HG03439 (cell line): ENCODE measurements at regions not wholly inside any gene's neighbourhood (a gene's known extent, or its start where the extent isn't known, plus 50 kb on each side); places are given as distances from the start of the nearest gene placed in this dataset.

Experiments
- ATAC-seq: cut with Tn5 transposase; IDR thresholded peaks from one replicate; pipeline ENCODE4 v1.9.1; 2021; ENCODE audit warnings: mild to moderate bottlenecking, moderate library complexity; ENCODE audit not compliant: unreplicated experiment

DNA sequence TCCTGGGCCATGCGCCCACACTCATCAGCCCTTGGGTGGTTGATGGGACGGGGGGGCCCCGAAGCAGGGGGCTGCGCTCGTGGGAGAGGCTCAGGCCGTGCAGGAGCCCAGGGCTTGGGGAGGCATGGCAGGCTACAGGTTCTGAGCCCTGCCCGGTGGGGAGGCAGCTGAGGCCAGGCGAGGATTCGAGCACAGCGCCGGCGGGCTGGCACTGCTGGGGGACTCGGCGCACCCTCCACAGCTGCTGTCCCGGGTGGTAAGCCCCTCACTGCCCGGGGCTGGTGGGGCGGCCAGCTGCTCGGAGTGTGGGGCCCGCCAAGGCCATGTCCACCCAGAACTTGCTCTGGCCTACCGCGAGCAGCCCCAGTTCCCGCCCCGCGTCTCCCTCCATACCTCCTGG, 295.8 kb upstream of the SEL1L start:
- ATAC-seq, result no peak

DNA sequence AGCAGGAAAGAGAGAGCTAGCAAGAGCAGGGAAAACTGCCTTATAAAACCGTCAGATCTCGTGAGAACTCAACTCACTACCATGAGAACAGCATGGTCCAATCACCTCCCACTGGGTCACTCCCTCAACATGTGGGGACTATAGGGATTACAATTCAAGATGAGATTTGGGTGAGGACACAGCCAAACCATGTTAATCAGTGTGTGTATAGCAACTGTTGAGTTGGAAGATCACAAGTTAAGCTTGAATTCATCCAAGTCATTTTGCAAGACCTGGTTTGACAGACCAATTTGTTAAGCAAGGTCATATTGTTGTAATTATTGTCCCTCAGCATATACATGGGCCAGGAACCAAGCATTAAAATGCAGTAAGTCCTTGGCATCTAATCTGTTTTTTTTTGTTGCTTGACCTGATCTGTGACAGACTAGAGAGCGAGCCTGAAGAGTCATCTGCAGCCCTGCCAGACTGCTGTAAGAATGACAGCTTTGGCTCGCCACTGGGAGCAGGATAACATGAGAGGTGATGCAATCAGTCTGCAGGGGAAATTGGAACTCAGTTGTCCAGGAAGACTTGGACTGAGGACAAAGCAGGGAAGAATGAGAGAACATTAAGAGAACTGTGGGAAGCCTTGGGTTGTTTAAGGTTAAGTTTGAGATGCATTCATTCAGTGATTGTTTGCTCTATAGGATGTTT, 297.6 kb upstream of the SEL1L start:
- ATAC-seq, result no peak

DNA sequence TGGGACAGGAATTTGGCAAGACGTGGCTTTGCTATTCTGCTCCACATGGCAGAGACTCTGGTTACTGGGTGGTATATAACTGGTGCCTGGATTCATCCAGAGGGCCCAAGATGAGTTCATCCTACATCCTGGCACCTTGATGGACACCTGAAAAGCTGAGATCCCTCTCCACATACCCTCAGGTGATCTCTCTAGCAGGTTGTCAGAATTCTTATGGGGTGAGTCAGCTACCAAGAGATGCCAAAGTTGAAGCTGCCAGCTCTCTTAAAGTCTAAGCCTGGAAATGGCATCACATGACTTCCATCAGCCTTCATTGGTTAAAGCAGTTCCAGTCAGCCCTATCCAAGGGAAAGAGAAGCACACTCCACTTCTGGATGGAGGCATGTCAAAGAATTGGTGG, 300.7 kb upstream of the SEL1L start:
- no peak for ATAC-seq

GRCh38 chr14:81837304-81837703, 303.7 kb upstream of the SEL1L start:
- ATAC-seq, result no peak

- no peak for ATAC-seq
These were observed 305.4 kb upstream of the SEL1L start for GRCh38 chr14:81839056-81839455.

DNA sequence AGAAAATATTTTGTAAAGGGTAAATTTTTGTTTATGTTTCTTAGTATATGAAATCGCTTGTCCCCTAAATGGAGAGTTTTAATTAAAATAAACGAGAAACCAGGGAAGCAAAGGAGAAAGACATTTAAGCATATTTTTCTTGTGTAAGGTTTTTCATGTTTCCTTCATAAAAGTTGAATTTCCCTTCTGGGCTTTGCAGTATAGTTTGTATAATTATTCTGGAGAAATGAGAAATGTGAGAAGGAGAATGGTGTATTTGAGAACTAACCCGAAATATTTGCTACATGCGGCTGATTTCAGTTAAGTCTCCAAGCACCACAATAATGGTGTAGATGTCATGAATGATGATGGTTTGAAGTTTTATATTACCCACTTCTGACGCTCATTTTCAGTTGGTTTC, 307.7 kb upstream of the SEL1L start:
- no peak for ATAC-seq

GRCh38 chr14:81849714-81850113, 316.1 kb upstream of the SEL1L start:
- ATAC-seq, result no peak

DNA sequence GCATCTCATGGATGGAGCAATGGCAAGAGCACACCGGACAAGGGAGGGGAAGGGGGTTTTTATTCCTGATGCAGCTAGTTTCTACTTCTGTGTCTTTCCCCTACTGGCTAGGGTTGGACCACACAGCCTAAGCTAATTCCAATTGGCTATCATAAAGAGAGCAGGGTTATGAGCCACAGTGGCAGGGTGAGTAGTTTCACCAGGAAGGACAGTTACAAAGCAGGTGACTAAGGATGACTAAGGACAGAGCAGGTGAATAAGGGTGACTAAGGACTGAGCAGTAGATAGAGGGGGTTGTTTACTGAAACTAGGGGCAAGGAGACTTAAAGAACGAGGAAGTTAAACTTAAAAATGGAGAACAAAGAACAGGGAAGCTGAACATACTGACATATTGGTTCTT, 321.4 kb upstream of the SEL1L start:
- ATAC-seq, result no peak

GRCh38 chr14:81859046-81859445, 325.4 kb upstream of the SEL1L start:
- ATAC-seq, result no peak

- no peak for ATAC-seq
These were observed 334.5 kb upstream of the SEL1L start for GRCh38 chr14:81868172-81868571.

DNA sequence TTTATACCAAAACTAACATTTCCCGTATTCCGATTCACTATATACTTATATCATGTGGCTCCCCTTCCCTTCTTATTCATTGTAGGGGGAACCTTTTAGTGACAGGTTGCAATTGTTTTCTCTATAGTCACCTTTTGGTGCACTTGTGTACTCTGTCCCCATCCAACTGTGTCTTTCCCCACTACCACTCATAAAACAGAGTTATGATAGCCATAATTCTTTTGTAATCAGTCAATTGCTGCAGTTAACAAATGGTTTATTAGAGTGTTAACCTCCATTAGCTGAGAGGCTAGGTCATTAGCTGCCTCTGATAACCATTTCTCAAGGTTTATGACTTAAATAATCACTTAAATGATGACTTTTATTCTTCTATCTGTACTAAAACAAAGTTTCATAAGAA, 338.1 kb upstream of the SEL1L start:
- ATAC-seq, result no peak

DNA sequence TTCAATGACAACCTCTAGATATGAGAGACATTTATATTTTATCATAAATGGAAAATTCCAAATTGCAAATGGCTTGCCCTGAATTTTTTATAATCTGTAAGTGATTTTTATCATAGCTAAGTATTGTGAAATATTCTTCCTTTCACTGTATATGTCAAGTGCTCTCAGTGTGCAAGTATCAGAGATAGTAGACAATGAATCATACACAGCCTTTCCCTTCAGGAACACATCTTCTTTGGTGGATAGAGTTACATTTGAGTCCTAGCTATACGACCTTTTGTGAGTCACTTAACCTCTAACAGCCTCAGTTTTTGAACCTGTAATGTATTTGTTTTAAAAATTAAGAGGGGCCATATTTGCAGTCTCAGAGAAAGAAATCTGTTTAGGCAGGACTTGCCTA, 350.7 kb upstream of the SEL1L start:
- no peak for ATAC-seq

DNA sequence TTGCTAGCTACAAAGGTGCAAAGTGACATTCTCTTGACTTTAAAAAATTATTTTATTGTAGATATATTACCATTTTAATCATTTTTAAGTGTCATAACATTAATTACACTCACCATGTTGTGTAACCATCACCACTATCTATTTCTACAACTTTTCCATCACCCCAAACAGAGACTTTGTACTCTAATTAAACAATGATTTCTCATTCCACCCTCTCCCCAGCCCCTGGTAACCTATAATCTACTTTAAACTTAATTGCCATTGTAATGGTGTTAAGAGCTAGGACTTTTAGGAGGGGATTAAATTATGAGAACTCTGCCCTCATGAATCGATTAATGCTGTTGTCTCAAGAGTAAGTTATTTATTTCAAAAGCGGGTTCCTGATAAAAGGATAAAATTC, 352.9 kb upstream of the SEL1L start:
- ATAC-seq, result no peak

GRCh38 chr14:81889529-81889928, 355.9 kb upstream of the SEL1L start:
- ATAC-seq, result no peak

DNA sequence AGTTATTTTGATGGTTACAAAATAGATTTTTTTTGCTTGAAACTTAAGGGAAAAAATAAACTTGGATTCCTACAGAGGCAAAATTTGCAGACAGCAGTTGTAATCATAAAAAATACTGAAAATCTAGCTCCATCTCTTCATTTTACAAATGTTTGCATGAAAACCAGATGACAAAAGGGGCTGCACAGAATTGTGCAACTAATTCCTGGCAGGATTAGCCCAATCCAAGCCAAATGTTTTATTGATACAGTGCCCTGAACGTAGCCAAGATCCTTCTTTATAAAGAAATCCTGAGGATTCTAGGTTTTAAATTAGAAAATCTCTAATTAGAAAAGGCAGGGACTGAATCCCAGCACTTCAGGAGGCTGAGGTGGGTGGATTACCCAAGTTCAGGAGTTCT, 356.4 kb upstream of the SEL1L start:
- ATAC-seq, result no peak

DNA sequence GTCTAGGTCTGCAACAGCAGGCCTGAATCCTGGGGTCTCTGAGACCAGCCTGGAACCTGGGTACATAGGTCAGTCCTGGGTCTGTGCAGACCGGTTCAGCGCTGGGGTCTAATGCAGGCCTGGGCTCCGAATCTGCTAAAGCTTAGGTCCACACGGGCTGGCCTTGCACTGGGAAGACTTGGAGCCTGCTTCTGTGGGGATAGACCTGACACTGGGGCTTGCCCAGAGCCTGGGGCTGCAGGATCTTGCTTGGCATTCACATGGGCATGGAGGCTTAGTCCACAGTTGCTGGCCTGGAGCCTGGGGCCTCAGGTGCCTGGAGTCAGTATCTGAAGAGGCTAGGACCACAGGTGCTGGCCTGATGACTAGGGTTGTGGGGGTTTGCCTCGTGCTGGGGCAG, 369.8 kb upstream of the SEL1L start:
- ATAC-seq, result no peak

DNA sequence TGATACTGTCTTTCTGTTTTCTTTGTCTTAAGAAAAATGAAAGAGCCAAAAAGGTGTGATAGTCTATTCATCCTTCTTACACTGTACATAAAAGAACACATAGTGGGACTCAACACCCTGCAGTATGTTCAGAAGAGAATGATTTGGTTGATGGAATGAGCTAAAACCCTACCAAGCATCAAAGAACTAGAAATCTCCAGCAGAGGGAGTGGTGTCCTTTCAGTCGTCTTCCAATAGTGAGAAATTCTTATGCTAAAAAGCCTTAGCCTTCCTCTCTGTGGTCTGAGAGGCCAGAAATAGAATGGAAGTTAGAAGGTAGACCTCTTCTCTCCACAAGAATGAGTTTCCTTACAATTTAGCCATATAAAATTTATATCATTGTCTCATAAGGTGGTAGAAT, 393.4 kb upstream of the SEL1L start:
- ATAC-seq, result no peak

GRCh38 chr14:81931828-81932227, 398.2 kb upstream of the SEL1L start:
- no peak for ATAC-seq

DNA sequence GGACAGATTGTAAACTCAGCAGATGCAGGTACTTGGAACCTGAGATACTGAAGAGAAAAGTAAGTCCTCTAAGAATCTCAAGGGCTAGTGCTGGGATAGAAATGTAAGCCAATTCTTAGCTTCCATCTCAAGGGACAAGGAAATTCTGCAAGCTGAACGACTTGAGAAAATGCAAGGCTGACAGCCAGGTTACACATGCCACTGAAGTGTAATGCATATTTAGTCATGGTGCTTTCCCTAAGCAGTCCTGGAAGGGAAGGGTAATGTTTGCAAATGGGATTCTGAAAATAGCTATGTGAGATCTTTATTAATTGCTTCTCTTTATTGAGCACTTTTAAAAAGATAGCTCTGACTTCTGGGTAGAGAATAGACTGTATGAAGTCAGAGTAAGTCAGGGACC, 402.7 kb upstream of the SEL1L start:
- no peak for ATAC-seq

DNA sequence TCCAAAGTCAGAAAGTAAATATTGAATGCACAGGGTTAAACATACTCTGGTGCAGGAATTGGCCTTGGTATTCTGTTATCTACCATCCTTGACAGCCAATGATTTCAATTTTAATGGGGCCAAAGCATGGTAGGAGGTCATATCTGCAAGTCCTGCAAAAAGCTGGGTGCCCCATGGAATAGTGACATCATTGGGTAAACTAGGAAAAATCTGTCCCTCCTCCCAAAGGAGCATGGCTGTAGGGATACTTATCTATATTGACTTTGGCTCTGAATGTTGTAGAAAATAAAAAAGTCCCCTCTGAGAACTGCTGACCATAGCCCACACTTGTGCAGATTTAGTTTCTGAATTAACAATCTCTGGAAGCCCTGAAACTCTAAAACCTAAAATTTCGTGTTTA, 403.2 kb upstream of the SEL1L start:
- ATAC-seq, result no peak

DNA sequence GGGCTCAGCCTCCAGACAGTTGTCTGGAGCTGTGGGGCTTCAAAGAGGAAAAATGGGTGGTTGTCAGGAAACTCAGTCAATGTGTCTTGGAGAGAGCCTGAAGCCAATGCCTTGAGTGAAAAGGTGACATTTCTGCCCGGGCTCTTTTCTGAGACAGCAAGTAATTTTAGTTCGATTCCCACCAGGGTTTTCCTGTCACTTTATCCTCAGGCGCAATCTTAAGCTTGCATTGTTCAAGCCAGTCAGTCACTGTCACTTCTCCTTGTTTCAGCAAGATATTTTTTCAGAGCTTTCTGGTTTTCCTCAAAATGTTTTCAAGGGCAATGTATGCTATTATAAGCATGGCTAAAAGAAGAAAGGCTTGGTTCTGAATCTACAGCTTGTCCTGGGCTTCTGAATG, 404.7 kb upstream of the SEL1L start:
- ATAC-seq, result no peak

- no peak for ATAC-seq
These were observed 407.0 kb upstream of the SEL1L start for GRCh38 chr14:81940651-81941050.

DNA sequence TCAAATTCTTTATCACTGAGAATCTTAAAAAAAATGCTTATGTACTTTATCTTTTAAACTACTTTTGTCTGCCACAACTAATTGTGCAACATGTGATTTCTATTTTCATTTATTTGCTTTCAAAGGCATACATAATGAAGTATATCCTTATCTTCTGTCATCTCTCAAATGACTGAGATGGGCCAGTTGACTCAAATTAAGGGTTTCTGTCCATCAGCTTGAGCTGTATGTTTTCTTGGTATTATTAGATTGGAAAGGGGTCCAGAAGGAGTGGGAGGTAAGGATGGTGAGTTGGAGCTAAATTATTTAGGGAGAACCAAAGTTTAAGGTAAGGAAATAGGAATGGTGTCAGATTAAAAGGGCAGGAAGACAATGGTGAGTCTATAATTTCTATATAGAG, 408.4 kb upstream of the SEL1L start:
- ATAC-seq, result no peak

GRCh38 chr14:81946375-81946774, 412.7 kb upstream of the SEL1L start:
- no peak for ATAC-seq
